ENCODE measurements at regions not wholly inside any gene's neighbourhood (a gene's known extent, or its start where the extent isn't known, plus 50 kb on each side); places are given as distances from the start of the nearest gene placed in this dataset.

DNA sequence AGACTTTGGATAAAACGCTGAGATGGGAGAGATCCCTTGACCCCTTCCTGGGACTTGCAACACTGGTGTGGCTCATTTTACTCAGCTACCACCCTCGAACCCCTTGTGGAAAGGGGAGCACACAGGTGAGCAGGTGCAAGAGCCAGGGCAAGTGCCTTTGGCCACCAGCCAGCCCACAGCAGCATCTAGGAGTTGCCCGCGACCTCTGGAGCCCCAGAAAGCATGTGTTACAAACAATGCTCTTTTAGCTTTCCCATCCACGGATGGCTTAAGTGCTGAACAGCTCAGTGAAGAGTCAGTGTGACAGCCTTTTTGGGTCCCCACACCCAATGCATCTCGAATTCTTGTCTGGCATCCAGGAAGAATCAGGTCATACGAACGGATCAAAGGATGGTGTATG lies 197.8 kb downstream of the MEMO1 start:
- in situ Hi-C loops (cut with MboI; ENCODE audit: low pct_ligation_motif_present in 1 of 4, low pct_unique_long_range_greater_than_20kb in 1 of 4, low sequenced_read_pairs in 3 of 4): no loop called here
- WGBS, 2 donors (ENCODE audit: low coverage in 1 of 2): 74 to 80% methylated on average over 2 to 8 of the region's 8 CpGs
- intact Hi-C loops (cut with DNase I; ENCODE audit: low total_unique reads): no loop called here
- Histone ChIP-seq H3K36me3 (no peaks in the 10 kb centered on the region), H3K9me3 (no peaks in the 10 kb centered on the region), H3K27me3 (no peaks in the 10 kb centered on the region), H3K4me3 (no peak overlapping the region), H3K27ac (no peak overlapping the region), H3K4me1 (no peaks in the 10 kb centered on the region)
- DNase-seq: no peak
- TF ChIP-seq EP300 (IDR thresholded peaks at IDR 0.05; ENCODE audit: low read depth) (no peak), CTCF (IDR thresholded peaks at IDR 0.05) (no peak), POLR2A (IDR thresholded peaks at IDR 0.05) (no peak), POLR2AphosphoS5 (IDR thresholded peaks at IDR 0.05) (no peak)

DNA sequence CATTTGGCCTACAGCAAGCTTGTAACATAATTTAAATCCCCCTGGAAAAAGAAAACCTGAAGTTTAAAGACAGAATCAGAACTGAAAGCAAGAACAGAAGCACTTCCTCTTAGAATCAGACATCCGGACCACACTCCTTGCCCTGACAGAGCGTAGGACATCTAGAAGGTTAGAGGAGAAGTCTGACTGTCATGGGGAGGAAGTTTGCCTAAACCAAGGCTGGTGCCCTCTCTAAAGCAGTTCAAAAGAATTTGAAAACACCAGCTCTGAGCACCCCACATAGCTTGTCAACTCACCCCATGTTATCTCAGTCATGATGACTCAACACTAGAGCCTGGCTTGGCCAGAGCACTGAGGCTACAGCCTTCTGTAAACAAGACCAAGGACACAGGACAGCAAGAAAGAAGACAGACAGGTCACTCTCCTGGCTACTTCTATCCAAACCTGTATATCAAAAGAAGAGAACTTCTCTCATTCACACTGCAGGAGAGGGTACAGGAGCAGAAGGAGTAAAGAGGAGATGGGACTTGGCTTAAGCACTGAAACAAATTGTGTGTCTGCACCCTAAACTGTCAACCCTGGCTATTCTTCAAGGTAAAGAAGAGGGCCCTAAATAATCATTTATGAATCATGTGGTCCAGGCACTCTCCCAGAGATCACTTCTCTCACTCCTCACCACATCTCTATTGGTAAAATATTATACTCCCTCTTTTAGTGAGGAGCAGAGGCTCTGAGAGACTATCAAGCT lies 198.6 kb downstream of the MEMO1 start:
- no peak overlapping the region for H3K4me3 ChIP-seq
- no peak for DNase-seq
- no peaks in the 10 kb centered on the region for H3K4me1 ChIP-seq
- H3K27ac ChIP-seq: no peak overlapping the region
- intact Hi-C loops (cut with DNase I; ENCODE audit: low total_unique reads): no loop called here
- no peaks in the 10 kb centered on the region for H3K9me3 ChIP-seq
- no peaks in the 10 kb centered on the region for H3K27me3 ChIP-seq
- in situ Hi-C loops (cut with MboI; ENCODE audit: low pct_ligation_motif_present in 1 of 4, low pct_unique_long_range_greater_than_20kb in 1 of 4, low sequenced_read_pairs in 3 of 4): no loop called here
- 53 to 67% methylated on average over 2 of the region's 2 CpGs for WGBS, 2 donors (ENCODE audit: low coverage in 1 of 2)
- TF ChIP-seq CTCF (IDR thresholded peaks at IDR 0.05): no peak
- no peak for TF ChIP-seq POLR2A (IDR thresholded peaks at IDR 0.05)
- TF ChIP-seq EP300 (IDR thresholded peaks at IDR 0.05; ENCODE audit: low read depth): no peak
- no peak for TF ChIP-seq POLR2AphosphoS5 (IDR thresholded peaks at IDR 0.05)
- H3K36me3 ChIP-seq: no peaks in the 10 kb centered on the region

- in situ Hi-C loops (cut with MboI; ENCODE audit: low pct_ligation_motif_present in 1 of 4, low pct_unique_long_range_greater_than_20kb in 1 of 4, low sequenced_read_pairs in 3 of 4) (no loop called here), intact Hi-C loops (cut with DNase I; ENCODE audit: low total_unique reads) (no loop called here)
- no peak for DNase-seq
- H3K4me3 ChIP-seq: no peak overlapping the region
- H3K4me1 ChIP-seq: no peaks in the 10 kb centered on the region
- no peaks in the 10 kb centered on the region for H3K27me3 ChIP-seq
- WGBS, 2 donors (ENCODE audit: low coverage in 1 of 2): 82 to 85% methylated on average over 3 of the region's 3 CpGs
- H3K36me3 ChIP-seq: no peaks in the 10 kb centered on the region
- TF ChIP-seq POLR2A (IDR thresholded peaks at IDR 0.05) (no peak), EP300 (IDR thresholded peaks at IDR 0.05; ENCODE audit: low read depth) (no peak), CTCF (IDR thresholded peaks at IDR 0.05) (no peak), POLR2AphosphoS5 (IDR thresholded peaks at IDR 0.05) (no peak)
- no peak overlapping the region for H3K27ac ChIP-seq
- no peaks in the 10 kb centered on the region for H3K9me3 ChIP-seq
Observed at GRCh38 chr2:31811482-31811881, 199.3 kb downstream of the MEMO1 start.

- in situ Hi-C loops (cut with MboI; ENCODE audit: low pct_ligation_motif_present in 1 of 4, low pct_unique_long_range_greater_than_20kb in 1 of 4, low sequenced_read_pairs in 3 of 4): no loop called here
Observed at GRCh38 chr2:31810200-31810917, 200.4 kb downstream of the MEMO1 start.

More at GRCh38 chr2:31810200-31810917, 200.4 kb downstream of the MEMO1 start:
- Histone ChIP-seq H3K27ac (no peak overlapping the region), H3K36me3 (no peaks in the 10 kb centered on the region), H3K4me3 (no peak overlapping the region), H3K9me3 (no peaks in the 10 kb centered on the region), H3K27me3 (no peaks in the 10 kb centered on the region), H3K4me1 (no peaks in the 10 kb centered on the region)
- intact Hi-C loops (cut with DNase I; ENCODE audit: low total_unique reads): no loop called here
- no peak for DNase-seq
- TF ChIP-seq CTCF (IDR thresholded peaks at IDR 0.05) (no peak), EP300 (IDR thresholded peaks at IDR 0.05; ENCODE audit: low read depth) (no peak), POLR2AphosphoS5 (IDR thresholded peaks at IDR 0.05) (no peak), POLR2A (IDR thresholded peaks at IDR 0.05) (no peak)
- WGBS, 2 donors (ENCODE audit: low coverage in 1 of 2): 48 to 66% methylated on average over 3 to 5 of the region's 5 CpGs

Measured in transverse colon (tissue), 4 donors.